Vagina (tissue), 2 donors: ENCODE measurements at regions not wholly inside any gene's neighbourhood (a gene's known extent, or its start where the extent isn't known, plus 50 kb on each side); places are given as distances from the start of the nearest gene placed in this dataset. TPM values are rescaled to one million over a fixed set of nuclear protein-coding genes. Genes with fewer than 3 reads are reported as not detected.

Experiments
- DNase-seq, 2 donors: peaks; one replicate each; pipeline ENCODE4 v3.0.0-alpha.2; 2017; ENCODE audit errors: extremely low spot score in 2 of 2
- H3K27ac ChIP-seq: fragments of 200-600 bp; sonication (generic); one replicate; pipeline ENCODE4 v1.5.1; 2019
- H3K27me3 ChIP-seq: fragments of 200-600 bp; sonication (generic); one replicate; pipeline ENCODE4 v1.5.1; 2019
- H3K36me3 ChIP-seq, 2 donors: fragments of 200-600 bp; sonication (generic); one replicate each; pipeline ENCODE4 v1.5.1; 2017 to 2019
- H3K4me1 ChIP-seq: fragments of 200-600 bp; sonication (generic); one replicate; pipeline ENCODE4 v1.5.1; 2019
- H3K4me3 ChIP-seq, 2 donors: fragments of 200-600 bp; sonication (generic); 1 replicate in 1 of 2; 2 replicates in 1 of 2; pipeline ENCODE4 v1.5.1; 2016 to 2019
- H3K9me3 ChIP-seq: fragments of 200-600 bp; sonication (generic); one replicate; pipeline ENCODE4 v1.5.1; 2019
- CTCF ChIP-seq, 3 experiments: fragments of 450-650 bp in 2 of 3; fragments of 200-600 bp in 1 of 3; sonication (generic) in 1 of 3; IDR thresholded peaks; one replicate each; pipeline ENCODE4 v1.5.1; 2017 to 2019; ENCODE audit warnings: antibody characterized with exemption in 3 of 3, mild to moderate bottlenecking in 2 of 3, moderate library complexity in 2 of 3
- POLR2A ChIP-seq, 2 donors: fragments of 450-650 bp; IDR thresholded peaks; one replicate each; pipeline ENCODE4 v1.6.1; 2017; ENCODE audit warnings: antibody characterized with exemption in 2 of 2, mild to moderate bottlenecking in 2 of 2, moderate library complexity in 2 of 2
- POLR2AphosphoS5 ChIP-seq, 2 donors: sonication (generic); formaldehyde crosslinking; IDR thresholded peaks; one replicate each; pipeline ENCODE4 v1.9.0; 2017; ENCODE audit warnings: antibody characterized with exemption in 2 of 2, mild to moderate bottlenecking in 2 of 2, low read depth in 1 of 2; ENCODE audit not compliant: insufficient read depth in 1 of 2
- intact Hi-C: fragments of 100-400 bp; cut with DNase I; formaldehyde crosslinking; loops from one replicate; pipeline ENCODE4 v1.15.1; 2023
- small RNA-seq: library from RNA; depleted of rRNA; stranded (forward); fragments of <200 nt; gene quantifications from one replicate; pipeline ENCODE3, GENCODE V24; 2016

GRCh38 chr17:70017941-70018340 lies 57.1 kb upstream of the KCNJ16 start:
- TF ChIP-seq CTCF (IDR thresholded peaks at IDR 0.05): no peak
- TF ChIP-seq POLR2AphosphoS5 (IDR thresholded peaks at IDR 0.05; ENCODE audit: insufficient read depth in 1 of 2, low read depth in 1 of 2): no peak
- no peak for TF ChIP-seq POLR2A (IDR thresholded peaks at IDR 0.05)
- intact Hi-C loops: no loop called here
- no peaks in the 10 kb centered on the region for H3K36me3 ChIP-seq
- no peak for DNase-seq
- no peak overlapping the region for H3K4me3 ChIP-seq
- no peak overlapping the region for H3K27ac ChIP-seq
- no peaks in the 10 kb centered on the region for H3K27me3 ChIP-seq
- H3K4me1 ChIP-seq: peaks cover 13% of the 10 kb centered on the region
- no peaks in the 10 kb centered on the region for H3K9me3 ChIP-seq

GRCh38 chr17:70021726-70022125 lies 53.3 kb upstream of the KCNJ16 start:
- Histone ChIP-seq H3K27ac (peak overlapping the region; percentile 54), H3K9me3 (no peaks in the 10 kb centered on the region), H3K4me1 (peaks cover 13% of the 10 kb centered on the region), H3K4me3 (no peak overlapping the region), H3K36me3 (no peaks in the 10 kb centered on the region), H3K27me3 (no peaks in the 10 kb centered on the region)
- TF ChIP-seq POLR2AphosphoS5 (IDR thresholded peaks at IDR 0.05; ENCODE audit: insufficient read depth in 1 of 2, low read depth in 1 of 2) (no peak), POLR2A (IDR thresholded peaks at IDR 0.05) (no peak), CTCF (IDR thresholded peaks at IDR 0.05) (no peak)
- no peak for DNase-seq
- intact Hi-C loops: no loop called here

DNA sequence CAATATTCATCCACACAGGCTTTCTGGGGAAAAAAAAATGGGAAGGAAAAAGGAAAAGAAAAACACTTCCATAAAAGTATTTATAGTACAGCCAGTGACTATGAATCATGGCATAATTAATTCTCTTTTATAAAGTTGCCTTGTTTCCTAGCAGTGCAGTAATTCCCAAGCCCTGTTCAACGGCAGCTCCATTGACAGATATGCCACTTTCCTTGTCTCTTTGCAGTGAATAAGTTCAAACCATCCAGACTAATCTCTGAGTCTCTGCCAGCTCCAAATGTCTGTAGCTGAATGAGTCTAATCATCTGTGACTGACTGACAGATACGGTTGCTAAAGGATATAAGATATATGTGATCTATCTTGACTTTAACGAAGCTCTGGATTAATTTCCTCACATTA lies 52.9 kb upstream of the KCNJ16 start:
- TF ChIP-seq POLR2AphosphoS5 (IDR thresholded peaks at IDR 0.05; ENCODE audit: insufficient read depth in 1 of 2, low read depth in 1 of 2): no peak
- TF ChIP-seq POLR2A (IDR thresholded peaks at IDR 0.05): no peak
- no peak for TF ChIP-seq CTCF (IDR thresholded peaks at IDR 0.05)
- H3K27me3 ChIP-seq: no peaks in the 10 kb centered on the region
- H3K27ac ChIP-seq: peak overlapping the region; percentile 54
- intact Hi-C loops: no loop called here
- H3K4me3 ChIP-seq: no peak overlapping the region
- H3K36me3 ChIP-seq: no peaks in the 10 kb centered on the region
- H3K4me1 ChIP-seq: peaks cover 13% of the 10 kb centered on the region
- no peaks in the 10 kb centered on the region for H3K9me3 ChIP-seq
- DNase-seq: no peak

- no peaks in the 10 kb centered on the region for H3K27me3 ChIP-seq
- no peaks in the 10 kb centered on the region for H3K9me3 ChIP-seq
- H3K27ac ChIP-seq: no peak overlapping the region
- DNase-seq: no peak
- H3K4me1 ChIP-seq: peaks cover 13% of the 10 kb centered on the region
- intact Hi-C loops: no loop called here
- TF ChIP-seq POLR2AphosphoS5 (IDR thresholded peaks at IDR 0.05; ENCODE audit: insufficient read depth in 1 of 2, low read depth in 1 of 2) (no peak), CTCF (IDR thresholded peaks at IDR 0.05) (no peak), POLR2A (IDR thresholded peaks at IDR 0.05) (no peak)
- no peak overlapping the region for H3K4me3 ChIP-seq
- no peaks in the 10 kb centered on the region for H3K36me3 ChIP-seq
These were observed 50.8 kb upstream of the KCNJ16 start for GRCh38 chr17:70024253-70024652.

Small RNA genes lying in the stretch of these regions (small RNA-seq; reads per million reads assigned to genes)
- gene AC002545.1 (not detected), gene RF00019 (not detected)
